Endothelial cell of umbilical vein (primary cell): ENCODE measurements at regions not wholly inside any gene's neighbourhood (a gene's known extent, or its start where the extent isn't known, plus 50 kb on each side); places are given as distances from the start of the nearest gene placed in this dataset.

Source experiments
- BruUV-seq: library from RNA; stranded (reverse); fragments of 400-500 nt; replicated peaks from 2 replicates; lab custom pipeline; 2021; lab: Mats Ljungman, UMichigan
- CTCF ChIA-PET: fragments of 300-600, 350-600 bp; sonication (Branson Sonifier 250); formaldehyde crosslinking; loops from one replicate; lab custom pipeline; 2021; ENCODE audit warnings: antibody characterized with exemption, inconsistent platforms; lab: Charles Lee
- POLR2A ChIA-PET: fragments of 300-600, 350-600 bp; sonication (Branson Sonifier 250); formaldehyde crosslinking; loops from one replicate; lab custom pipeline; 2021; ENCODE audit warnings: antibody characterized with exemption, inconsistent platforms; lab: Charles Lee
- DNase-seq: peaks from one replicate; pipeline ENCODE4 v3.0.0-alpha.2; 2011; ENCODE audit warnings: low read depth, low spot score
- FAIRE-seq: peaks from 2 replicates; lab custom pipeline; 2011; peaks lifted over from hg19 to GRCh38; lab: Jason Lieb, UNC
- H2AFZ ChIP-seq: 2 replicates; pipeline ENCODE4 v1.6.0; 2012; ENCODE audit warnings: low read depth, low read length, control low read depth, inconsistent platforms
- H3K27ac ChIP-seq: 2 replicates; pipeline ENCODE4 v1.5.1; 2011; ENCODE audit warnings: low read depth, mild to moderate bottlenecking, control low read depth, low read length, moderate library complexity; ENCODE audit not compliant: insufficient read depth
- H3K27me3 ChIP-seq, 2 experiments: 2 replicates each; pipeline versions ENCODE4 v1.6.0 to v1.6.1; 2011; ENCODE audit warnings: low read length in 2 of 2, mixed read lengths in 1 of 2; ENCODE audit not compliant: control insufficient read depth in 2 of 2, insufficient read depth in 2 of 2
- H3K36me3 ChIP-seq, 2 experiments: 2 replicates in 1 of 2; 3 replicates in 1 of 2; pipeline ENCODE4 v1.5.1; 2011; ENCODE audit warnings: low read length in 2 of 2, mild to moderate bottlenecking in 1 of 2, moderate library complexity in 1 of 2; ENCODE audit not compliant: control insufficient read depth in 2 of 2, insufficient read depth in 2 of 2; ENCODE audit errors: extremely low read depth in 1 of 2
- H3K4me1 ChIP-seq: 3 replicates; pipeline ENCODE4 v1.5.1; 2011; ENCODE audit warnings: mild to moderate bottlenecking, low read length; ENCODE audit not compliant: control insufficient read depth, insufficient read depth; ENCODE audit errors: extremely low read depth
- H3K4me2 ChIP-seq: 2 replicates; pipeline ENCODE4 v1.6.1; 2011; ENCODE audit warnings: low read length, control low read depth, mixed read lengths; ENCODE audit not compliant: insufficient read depth
- H3K4me3 ChIP-seq, 3 experiments: fragments of 200-600 bp in 1 of 3; sonication (generic), shearing (Covaris generic) in 1 of 3; replicated peaks in 1 of 3; 2 replicates each; pipeline ENCODE4 v1.5.1; 2011 to 2016; ENCODE audit warnings: control low read depth in 3 of 3, low read length in 3 of 3, mild to moderate bottlenecking in 2 of 3, inconsistent platforms in 1 of 3, low read depth in 1 of 3, moderate library complexity in 1 of 3; ENCODE audit not compliant: insufficient read depth in 1 of 3
- H3K79me2 ChIP-seq: 2 replicates; pipeline ENCODE4 v1.6.0; 2012; ENCODE audit warnings: low read length, inconsistent platforms; ENCODE audit not compliant: control insufficient read depth, insufficient read depth
- H3K9ac ChIP-seq: replicated peaks from 2 replicates; pipeline ENCODE3; 2011; ENCODE audit warnings: low read length, control low read depth; ENCODE audit not compliant: insufficient read depth; ENCODE audit errors: extremely low read depth
- H3K9me1 ChIP-seq: replicated peaks from 3 replicates; pipeline ENCODE4 v1.6.0; 2011; ENCODE audit warnings: mild to moderate bottlenecking, low read length; ENCODE audit not compliant: control insufficient read depth, insufficient read depth; ENCODE audit errors: extremely low read depth
- H3K9me3 ChIP-seq: replicated peaks from 2 replicates; pipeline ENCODE4 v1.5.1; 2012; ENCODE audit warnings: low read length, inconsistent platforms; ENCODE audit not compliant: control insufficient read depth, insufficient read depth
- H4K20me1 ChIP-seq: replicated peaks from 2 replicates; pipeline ENCODE3; 2011; ENCODE audit warnings: mild to moderate bottlenecking, low read length; ENCODE audit not compliant: control insufficient read depth, insufficient read depth; ENCODE audit errors: extremely low read depth
- FOS ChIP-seq: IDR thresholded peaks from 2 replicates; pipeline ENCODE4 v1.6.1; 2011; ENCODE audit warnings: mild to moderate bottlenecking, low read length, moderate library complexity, borderline replicate concordance; ENCODE audit not compliant: insufficient read depth
- JUN ChIP-seq: IDR thresholded peaks from 2 replicates; pipeline ENCODE4 v1.6.1; 2011; ENCODE audit warnings: borderline replicate concordance, low read depth; ENCODE audit not compliant: insufficient read length, insufficient read depth
- MYC ChIP-seq: IDR thresholded peaks from one replicate; pipeline ENCODE4 v1.6.1; 2011; ENCODE audit warnings: mild to moderate bottlenecking, low read depth, low read length
- POLR2A ChIP-seq: IDR thresholded peaks from 2 replicates; pipeline ENCODE4 v1.6.1; 2012; ENCODE audit warnings: low read depth, mild to moderate bottlenecking, control low read depth, low read length
- POLR2AphosphoS5 ChIP-seq: IDR thresholded peaks from 2 replicates; pipeline ENCODE4 v1.6.1; 2012; ENCODE audit warnings: low read depth, mild to moderate bottlenecking, control low read depth, low read length, moderate library complexity; ENCODE audit not compliant: insufficient read depth
- dilution Hi-C: fragments of 300-500 bp; cut with MboI; formaldehyde crosslinking; loops from one replicate; pipeline ENCODE4 v1.15.0; 2019; ENCODE audit warnings: low sequenced_read_pairs; ENCODE audit not compliant: extremely low pct_ligation_motif_present
- intact Hi-C: fragments of 100-400 bp; cut with micrococcal nuclease; formaldehyde crosslinking; loops from one replicate; pipeline ENCODE4 v1.10.0; 2022
- TF ChIP-seq, protein P1 (sequence below), 2 donors: IDR thresholded peaks; 1 replicate in 1 of 2; 2 replicates in 1 of 2; pipeline ENCODE4 v1.5.1; 2011; ENCODE audit warnings: low read length in 2 of 2, mild to moderate bottlenecking in 2 of 2, moderate library complexity in 2 of 2, control low read depth in 1 of 2, inconsistent platforms in 1 of 2, low read depth in 1 of 2; ENCODE audit not compliant: insufficient read depth in 1 of 2; ENCODE audit errors: extremely low read depth in 1 of 2
- TF ChIP-seq, protein P2 (sequence below): IDR thresholded peaks from 2 replicates; pipeline ENCODE4 v1.6.1; 2011; ENCODE audit not compliant: insufficient read depth, insufficient read length

DNA sequence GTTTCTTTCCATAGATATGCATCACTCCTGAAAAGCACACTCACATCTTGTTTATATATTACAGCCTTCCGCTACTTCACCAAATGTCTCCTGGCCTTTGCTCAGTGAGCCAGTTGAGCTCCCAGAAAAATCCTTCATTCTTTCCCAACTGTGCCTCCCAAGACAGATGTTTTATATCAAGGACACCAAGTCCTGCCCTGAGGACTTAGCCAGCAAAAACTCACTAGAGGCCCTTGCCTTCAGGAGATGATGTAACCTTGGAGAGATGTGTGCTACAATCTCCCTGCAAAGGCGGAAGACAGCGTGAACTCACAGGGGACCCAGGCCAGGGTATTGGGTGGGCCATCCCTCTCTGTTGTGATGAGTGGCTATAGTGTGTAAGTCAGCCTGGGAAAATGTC lies 86.1 kb upstream of the CTAGE1 start:
- H3K79me2 ChIP-seq = no peaks in the 10 kb centered on the region
- intact Hi-C loops (no loop called here), dilution Hi-C loops (no loop called here)
- TF ChIP-seq, protein P1, sequence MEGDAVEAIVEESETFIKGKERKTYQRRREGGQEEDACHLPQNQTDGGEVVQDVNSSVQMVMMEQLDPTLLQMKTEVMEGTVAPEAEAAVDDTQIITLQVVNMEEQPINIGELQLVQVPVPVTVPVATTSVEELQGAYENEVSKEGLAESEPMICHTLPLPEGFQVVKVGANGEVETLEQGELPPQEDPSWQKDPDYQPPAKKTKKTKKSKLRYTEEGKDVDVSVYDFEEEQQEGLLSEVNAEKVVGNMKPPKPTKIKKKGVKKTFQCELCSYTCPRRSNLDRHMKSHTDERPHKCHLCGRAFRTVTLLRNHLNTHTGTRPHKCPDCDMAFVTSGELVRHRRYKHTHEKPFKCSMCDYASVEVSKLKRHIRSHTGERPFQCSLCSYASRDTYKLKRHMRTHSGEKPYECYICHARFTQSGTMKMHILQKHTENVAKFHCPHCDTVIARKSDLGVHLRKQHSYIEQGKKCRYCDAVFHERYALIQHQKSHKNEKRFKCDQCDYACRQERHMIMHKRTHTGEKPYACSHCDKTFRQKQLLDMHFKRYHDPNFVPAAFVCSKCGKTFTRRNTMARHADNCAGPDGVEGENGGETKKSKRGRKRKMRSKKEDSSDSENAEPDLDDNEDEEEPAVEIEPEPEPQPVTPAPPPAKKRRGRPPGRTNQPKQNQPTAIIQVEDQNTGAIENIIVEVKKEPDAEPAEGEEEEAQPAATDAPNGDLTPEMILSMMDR (IDR thresholded peaks at IDR 0.05; ENCODE audit: extremely low read depth in 1 of 2, insufficient read depth in 1 of 2, low read depth in 1 of 2, low read length in 2 of 2) = no peak
- no peak for TF ChIP-seq POLR2AphosphoS5
- no peak for TF ChIP-seq FOS
- TF ChIP-seq JUN = no peak
- no peak for TF ChIP-seq POLR2A
- TF ChIP-seq, protein P2, sequence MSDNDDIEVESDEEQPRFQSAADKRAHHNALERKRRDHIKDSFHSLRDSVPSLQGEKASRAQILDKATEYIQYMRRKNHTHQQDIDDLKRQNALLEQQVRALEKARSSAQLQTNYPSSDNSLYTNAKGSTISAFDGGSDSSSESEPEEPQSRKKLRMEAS = no peak
- TF ChIP-seq MYC = no peak
- no peaks in the 10 kb centered on the region for H3K36me3 ChIP-seq
- POLR2A ChIA-PET = no interaction called here
- BruUV-seq = no TSS peak
- H4K20me1 ChIP-seq = no peaks in the 10 kb centered on the region
- DNase-seq = no peak
- H2AFZ ChIP-seq = no peak overlapping the region
- no peak overlapping the region for H3K9ac ChIP-seq
- H3K9me1 ChIP-seq = no peaks in the 10 kb centered on the region
- no peaks in the 10 kb centered on the region for H3K27me3 ChIP-seq
- H3K4me1 ChIP-seq = peaks cover 8% of the 10 kb centered on the region
- FAIRE-seq = no peak
- no peak overlapping the region for H3K4me2 ChIP-seq
- H3K27ac ChIP-seq = no peak overlapping the region
- CTCF ChIA-PET = no interaction called here
- no peaks in the 10 kb centered on the region for H3K9me3 ChIP-seq
- no peak overlapping the region for H3K4me3 ChIP-seq
